Activated naive CD4-positive, alpha-beta T cell (primary cell): ENCODE measurements at regions not wholly inside any gene's neighbourhood (a gene's known extent, or its start where the extent isn't known, plus 50 kb on each side); places are given as distances from the start of the nearest gene placed in this dataset.
"Not testable (repeated sequence)": the region's sequence is repeated elsewhere in the genome, so short reads cannot be mapped to it uniquely, and the experiment has no call there.

Source experiments
- DNase-seq, 4 experiments: peaks; one replicate each; lab custom pipeline; 2025; lab: John Stamatoyannopoulos, UW

DNA sequence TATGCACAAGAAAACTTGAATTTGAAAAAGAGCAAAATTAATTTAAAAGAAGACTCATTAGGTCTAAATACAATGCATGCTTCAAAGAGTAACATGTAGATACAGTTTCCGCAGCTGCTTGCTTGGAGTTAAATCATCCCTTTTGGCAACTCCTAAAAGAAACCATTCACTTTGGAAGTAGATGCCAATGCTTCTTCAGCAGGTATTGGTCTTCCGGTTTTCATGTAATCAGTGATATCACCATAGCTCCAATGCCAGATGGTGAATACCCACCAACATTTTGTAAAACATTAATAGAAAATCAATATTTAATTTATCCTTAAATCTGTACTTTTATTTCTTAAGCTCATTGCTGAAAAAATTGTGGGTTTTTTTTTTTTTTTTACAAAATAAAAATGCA is 381.1 kb upstream of the PHF14 start:
- DNase-seq: no peak

DNA sequence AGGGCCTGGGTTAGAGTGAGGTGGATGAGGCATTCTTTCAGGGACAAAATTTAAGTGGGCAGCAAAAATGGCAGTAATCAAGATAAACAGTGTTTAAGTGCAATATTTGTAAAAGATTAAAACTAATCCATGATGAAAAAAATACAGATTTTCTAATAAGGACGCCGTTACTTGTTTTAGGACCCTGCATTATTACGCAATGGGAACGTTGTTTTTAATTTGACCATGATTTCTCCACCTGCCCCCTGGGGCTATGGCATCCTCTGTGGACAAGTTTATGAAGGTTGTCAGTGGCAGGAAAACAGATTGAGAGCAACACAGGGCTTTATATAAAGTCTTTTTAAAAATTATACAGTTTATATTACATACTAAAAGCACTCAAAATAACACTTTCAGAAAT is 380.6 kb upstream of the PHF14 start:
- no peak for DNase-seq

GRCh38 chr7:10596827-10597226 is 376.8 kb upstream of the PHF14 start:
- no peak for DNase-seq

- DNase-seq: no peak
These were observed 369.5 kb upstream of the PHF14 start for GRCh38 chr7:10604128-10604527.

GRCh38 chr7:10612950-10613349 is 360.7 kb upstream of the PHF14 start:
- DNase-seq: no peak

GRCh38 chr7:10618953-10619352 is 354.7 kb upstream of the PHF14 start:
- DNase-seq: no peak

DNA sequence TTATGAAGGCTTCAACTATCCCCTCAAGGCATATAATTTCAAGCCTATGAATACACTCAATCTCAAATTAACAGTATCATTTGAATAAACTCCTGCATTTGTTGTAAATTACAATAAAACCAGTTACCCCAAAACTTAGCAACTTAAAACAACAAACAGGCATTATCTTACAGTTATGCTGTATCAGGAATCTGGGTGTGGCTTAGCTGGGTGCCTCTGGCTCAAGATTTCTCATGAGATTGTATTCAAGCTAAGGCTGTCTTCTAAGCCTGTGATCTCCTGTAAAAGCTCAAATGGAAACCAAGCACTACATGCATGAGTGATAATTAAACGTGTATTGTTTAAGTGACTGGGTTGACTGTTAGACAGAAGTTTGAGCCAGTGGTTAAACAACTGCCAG is 341.0 kb upstream of the PHF14 start:
- no peak for DNase-seq

DNA sequence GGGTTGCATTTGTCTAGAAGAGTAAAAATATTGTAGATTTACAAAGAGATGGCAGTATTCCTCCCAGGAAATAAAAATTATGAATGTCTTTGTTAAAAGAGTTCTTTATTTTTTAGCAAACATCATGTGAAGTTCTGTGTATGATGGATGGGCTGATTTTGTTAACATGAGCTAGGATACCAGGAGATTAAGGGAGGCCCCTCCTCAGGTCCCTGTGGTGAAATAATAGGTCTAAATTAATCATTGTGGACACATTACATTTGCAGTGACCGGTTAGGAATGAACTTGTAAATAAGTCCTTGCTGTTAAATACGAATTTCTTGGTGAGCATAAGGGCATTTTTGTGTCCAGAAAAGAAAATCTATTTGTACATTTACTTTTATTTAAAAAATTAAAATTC is 339.4 kb upstream of the PHF14 start:
- DNase-seq: no peak

DNA sequence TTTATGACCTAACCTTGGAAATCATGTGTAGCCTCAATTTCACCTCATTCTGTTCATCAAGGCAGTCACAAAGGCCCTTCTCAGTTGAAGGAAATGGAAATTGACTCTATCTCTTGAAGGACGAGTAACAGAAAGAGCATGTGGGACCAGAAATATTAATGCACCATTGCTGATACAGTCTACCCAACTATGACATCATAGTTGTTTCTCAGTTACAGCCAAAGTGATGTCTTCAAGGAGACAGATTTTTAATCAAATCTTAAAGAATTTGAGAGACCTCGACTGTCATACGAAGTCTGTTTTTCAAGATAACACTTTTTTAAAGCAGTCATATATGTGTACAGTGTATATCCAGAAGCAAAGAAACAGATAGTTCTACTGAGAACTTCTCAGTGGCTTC is 335.7 kb upstream of the PHF14 start:
- no peak for DNase-seq

GRCh38 chr7:10643545-10643944 is 330.1 kb upstream of the PHF14 start:
- DNase-seq: no peak

DNA sequence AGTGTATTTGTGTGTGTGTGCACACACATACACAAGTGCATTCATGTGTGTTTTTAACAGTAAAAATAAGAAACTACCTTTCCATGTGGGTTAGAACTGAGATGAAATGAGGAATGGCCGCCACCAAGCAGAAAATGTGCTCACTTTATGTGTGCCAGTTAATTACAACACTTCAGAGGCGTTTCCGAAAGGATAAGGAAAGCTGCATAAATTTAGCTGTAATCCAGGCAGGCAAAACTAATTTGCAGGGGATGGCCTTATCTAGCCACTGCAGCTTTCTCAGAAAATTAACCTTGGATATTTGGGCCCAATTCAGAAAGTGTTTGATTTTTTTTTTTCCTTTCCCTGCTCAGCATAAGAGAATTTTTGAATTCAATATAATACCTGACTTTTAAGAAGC is 328.8 kb upstream of the PHF14 start:
- DNase-seq: no peak

DNA sequence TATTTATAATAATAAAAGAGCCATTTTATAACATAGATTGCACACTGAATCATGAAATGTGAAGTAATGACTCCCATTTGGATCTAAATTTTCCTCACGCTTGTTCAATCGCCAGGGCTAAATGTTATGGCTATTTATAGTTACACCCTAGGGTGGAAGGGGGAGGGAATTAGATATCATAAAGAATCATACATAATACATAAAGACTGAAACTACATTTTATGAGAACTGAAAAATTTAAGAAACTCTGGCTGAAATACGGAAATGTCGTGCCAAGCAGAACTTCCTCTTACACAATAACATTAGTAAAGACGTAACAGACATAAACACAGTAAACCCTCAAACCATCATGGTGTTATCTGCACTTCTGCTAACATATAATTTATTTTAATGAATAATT is 327.5 kb upstream of the PHF14 start:
- DNase-seq: no peak

- DNase-seq: no peak
These were observed 325.4 kb upstream of the PHF14 start for GRCh38 chr7:10648289-10648688.

- DNase-seq: not testable (repeated sequence)
These were observed 324.6 kb upstream of the PHF14 start for GRCh38 chr7:10649120-10649519.

- no peak for DNase-seq
These were observed 318.6 kb upstream of the PHF14 start for GRCh38 chr7:10655031-10655430.

- no peak for DNase-seq
These were observed 316.5 kb upstream of the PHF14 start for GRCh38 chr7:10657201-10657600.

GRCh38 chr7:10657837-10658236 is 315.8 kb upstream of the PHF14 start:
- no peak for DNase-seq

DNA sequence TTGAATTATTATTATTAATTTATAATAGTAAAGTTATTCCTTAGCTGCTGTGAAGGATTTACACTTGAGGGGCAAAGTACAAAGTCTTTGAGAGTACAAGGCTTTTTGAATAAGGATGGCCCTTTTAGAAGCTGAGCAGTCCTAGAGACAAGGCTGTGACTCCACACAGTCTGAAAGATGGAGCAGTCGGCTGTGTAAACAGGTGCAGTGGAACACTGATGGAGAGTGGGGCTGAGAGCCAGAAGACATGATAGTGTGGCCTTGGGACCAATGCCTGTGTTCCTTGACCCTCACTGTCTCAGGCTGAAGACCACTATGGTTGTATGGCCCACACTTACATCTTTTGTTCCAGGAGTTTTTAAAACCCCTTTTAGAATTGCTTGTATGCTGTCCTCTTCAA is 311.2 kb upstream of the PHF14 start:
- DNase-seq: no peak

GRCh38 chr7:10662982-10663884 is 310.4 kb upstream of the PHF14 start:
- DNase-seq: no peak

DNA sequence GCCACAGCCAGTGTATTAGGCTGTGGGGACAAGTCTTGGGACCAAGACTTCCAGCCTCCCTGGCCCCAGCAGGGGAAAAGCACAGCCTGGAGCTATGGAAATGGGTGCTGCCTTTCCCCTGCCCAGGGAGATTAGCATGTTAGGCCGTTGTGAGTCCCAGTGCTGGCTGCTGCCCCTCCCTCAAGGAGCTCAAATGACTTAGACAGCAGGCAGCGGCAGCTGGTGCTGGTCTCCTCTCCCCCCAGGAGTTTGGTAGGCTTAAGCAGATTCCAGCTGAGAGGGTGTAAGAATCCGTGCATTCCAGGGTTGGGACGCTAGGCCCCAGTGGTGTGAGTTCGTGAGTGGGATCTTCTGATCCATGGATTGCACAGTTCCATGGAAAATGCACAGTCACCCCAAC is 301.5 kb upstream of the PHF14 start:
- DNase-seq: no peak

DNA sequence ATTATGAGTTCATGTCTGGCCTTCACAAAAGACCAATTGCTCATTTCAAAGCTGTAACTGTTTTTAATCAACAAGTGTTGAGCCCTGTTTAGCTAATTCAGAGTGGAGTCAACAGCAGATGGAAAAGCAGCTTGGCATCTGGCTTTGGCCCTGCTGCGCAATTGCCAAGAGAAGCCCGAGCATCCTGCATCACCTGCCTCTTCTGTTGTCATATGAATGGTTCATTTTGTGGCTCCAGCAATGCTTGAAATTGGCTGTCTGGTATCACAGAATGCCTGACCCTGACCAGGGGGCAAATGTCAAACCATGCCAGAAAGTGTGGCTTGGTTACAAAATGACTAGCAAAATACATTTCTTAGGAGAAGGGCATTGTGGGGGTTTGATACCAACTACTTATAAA is 296.5 kb upstream of the PHF14 start:
- no peak for DNase-seq

GRCh38 chr7:10677668-10678232 is 295.9 kb upstream of the PHF14 start:
- DNase-seq: no peak

- DNase-seq: no peak
These were observed 289.1 kb upstream of the PHF14 start for GRCh38 chr7:10684606-10685005.

DNA sequence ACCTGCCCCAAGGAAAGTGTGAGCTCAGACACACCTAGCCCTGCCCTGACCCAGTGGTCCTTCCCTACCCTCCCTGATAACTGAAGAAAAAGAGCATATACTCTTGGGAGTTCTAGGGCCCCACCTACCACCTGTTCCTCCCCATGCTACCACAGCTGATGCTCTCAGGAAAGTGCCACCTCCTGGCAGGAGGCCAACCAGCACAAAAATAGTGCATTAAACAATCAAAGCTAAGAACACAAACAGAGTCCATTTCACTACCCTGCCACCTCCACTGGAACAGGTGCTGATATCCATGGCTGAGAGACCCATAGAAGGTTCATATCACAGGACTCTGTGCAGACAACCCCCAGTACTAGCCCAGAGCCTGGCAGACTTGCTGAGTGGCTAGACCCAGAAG is 288.6 kb upstream of the PHF14 start:
- DNase-seq: no peak
